ENCODE measurements at regions not wholly inside any gene's neighbourhood (a gene's known extent, or its start where the extent isn't known, plus 50 kb on each side); places are given as distances from the start of the nearest gene placed in this dataset.

DNA sequence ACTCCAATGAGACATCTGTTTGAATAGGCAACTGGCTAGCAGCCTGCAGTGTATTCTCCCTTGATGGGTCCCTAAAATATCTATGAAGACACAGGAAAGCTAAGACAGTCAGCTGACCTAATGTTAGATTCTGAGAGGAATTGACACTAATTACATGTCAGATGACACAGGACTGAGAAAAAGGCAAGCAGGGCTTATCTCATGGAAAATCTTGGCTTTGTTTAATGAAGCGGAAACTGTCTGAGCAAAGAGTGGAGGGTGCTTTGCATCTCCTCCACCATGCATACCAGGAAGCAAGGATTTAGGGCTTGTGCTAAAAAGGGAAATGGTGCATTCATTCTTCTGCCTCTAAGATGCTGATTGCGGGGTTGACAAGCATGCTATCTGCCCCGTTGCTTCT, 135.5 kb upstream of the GLI3 start:
- 77 to 100% methylated on average over 1 to 3 of the region's 3 CpGs for WGBS, 2 experiments (ENCODE audit: insufficient coverage in 1 of 2, insufficient read length in 1 of 2)
- H3K4me3 ChIP-seq (ENCODE audit: low read length): no peak overlapping the region
- TF ChIP-seq, protein P1, sequence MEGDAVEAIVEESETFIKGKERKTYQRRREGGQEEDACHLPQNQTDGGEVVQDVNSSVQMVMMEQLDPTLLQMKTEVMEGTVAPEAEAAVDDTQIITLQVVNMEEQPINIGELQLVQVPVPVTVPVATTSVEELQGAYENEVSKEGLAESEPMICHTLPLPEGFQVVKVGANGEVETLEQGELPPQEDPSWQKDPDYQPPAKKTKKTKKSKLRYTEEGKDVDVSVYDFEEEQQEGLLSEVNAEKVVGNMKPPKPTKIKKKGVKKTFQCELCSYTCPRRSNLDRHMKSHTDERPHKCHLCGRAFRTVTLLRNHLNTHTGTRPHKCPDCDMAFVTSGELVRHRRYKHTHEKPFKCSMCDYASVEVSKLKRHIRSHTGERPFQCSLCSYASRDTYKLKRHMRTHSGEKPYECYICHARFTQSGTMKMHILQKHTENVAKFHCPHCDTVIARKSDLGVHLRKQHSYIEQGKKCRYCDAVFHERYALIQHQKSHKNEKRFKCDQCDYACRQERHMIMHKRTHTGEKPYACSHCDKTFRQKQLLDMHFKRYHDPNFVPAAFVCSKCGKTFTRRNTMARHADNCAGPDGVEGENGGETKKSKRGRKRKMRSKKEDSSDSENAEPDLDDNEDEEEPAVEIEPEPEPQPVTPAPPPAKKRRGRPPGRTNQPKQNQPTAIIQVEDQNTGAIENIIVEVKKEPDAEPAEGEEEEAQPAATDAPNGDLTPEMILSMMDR (conservative IDR thresholded peaks at IDR 0.05): no peak
- Mint-ChIP-seq H3K4me1 (peaks cover 5% of the 10 kb centered on the region), H3K27ac (no peak overlapping the region), H3K36me3 (ENCODE audit: low read depth) (no peaks in the 10 kb centered on the region), H3K4me3 (no peak overlapping the region), H3K27me3 (ENCODE audit: insufficient read depth) (no peaks in the 10 kb centered on the region), H3K9me3 (peaks cover 21% of the 10 kb centered on the region)
- H3K27ac ChIP-seq (ENCODE audit: low read depth, low read length): no peak overlapping the region
- H3K9me3 ChIP-seq (ENCODE audit: control insufficient read depth, low read length): no peaks in the 10 kb centered on the region
- no peaks in the 10 kb centered on the region for H3K36me3 ChIP-seq (ENCODE audit: control insufficient read depth, insufficient read depth, low read length)
- DNase-seq: no peak
- peaks cover 3% of the 10 kb centered on the region for H3K4me1 ChIP-seq (ENCODE audit: control insufficient read depth, insufficient read depth, low read length)
- no peaks in the 10 kb centered on the region for H3K27me3 ChIP-seq (ENCODE audit: control insufficient read depth, insufficient read depth, low read length, poor library complexity, severe bottlenecking)
- H3K9ac ChIP-seq (ENCODE audit: extremely low read depth, low read length, poor library complexity, severe bottlenecking): no peak overlapping the region

DNA sequence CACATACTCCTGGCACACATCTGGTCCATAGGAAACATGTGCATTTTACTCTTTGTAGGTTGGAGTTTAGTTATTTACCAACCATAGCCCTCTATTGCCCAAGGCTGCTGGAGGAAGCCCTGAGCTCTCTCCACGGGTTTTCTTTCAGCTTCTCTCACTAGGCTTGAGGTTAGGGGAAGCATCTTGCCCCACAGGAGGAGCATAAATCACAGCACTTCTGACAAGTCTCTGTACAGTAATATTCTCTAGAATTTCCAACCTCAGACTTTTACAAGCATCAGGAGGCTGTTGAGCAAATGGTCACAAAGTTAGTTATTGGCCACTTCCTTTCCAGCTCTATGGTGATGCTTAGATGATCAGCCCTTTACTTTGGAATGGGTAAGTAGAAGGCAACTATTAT, 122.9 kb upstream of the GLI3 start:
- H3K4me3 Mint-ChIP-seq: no peak overlapping the region
- Histone ChIP-seq H3K9ac (ENCODE audit: extremely low read depth, low read length, poor library complexity, severe bottlenecking) (no peak overlapping the region), H3K4me3 (ENCODE audit: low read length) (no peak overlapping the region), H3K27ac (ENCODE audit: low read depth, low read length) (no peak overlapping the region), H3K9me3 (ENCODE audit: control insufficient read depth, low read length) (no peaks in the 10 kb centered on the region), H3K27me3 (ENCODE audit: control insufficient read depth, insufficient read depth, low read length, poor library complexity, severe bottlenecking) (no peaks in the 10 kb centered on the region), H3K4me1 (ENCODE audit: control insufficient read depth, insufficient read depth, low read length) (no peaks in the 10 kb centered on the region), H3K36me3 (ENCODE audit: control insufficient read depth, insufficient read depth, low read length) (no peaks in the 10 kb centered on the region)
- H3K27ac Mint-ChIP-seq: no peak overlapping the region
- DNase-seq: no peak
- peaks cover 9% of the 10 kb centered on the region for H3K9me3 Mint-ChIP-seq
- no peaks in the 10 kb centered on the region for H3K4me1 Mint-ChIP-seq
- TF ChIP-seq, protein P1 (conservative IDR thresholded peaks at IDR 0.05): no peak
- 88 to 100% methylated on average over 1 of the region's 1 CpG for WGBS, 2 experiments (ENCODE audit: insufficient coverage in 1 of 2, insufficient read length in 1 of 2)
- no peaks in the 10 kb centered on the region for H3K36me3 Mint-ChIP-seq (ENCODE audit: low read depth)
- no peaks in the 10 kb centered on the region for H3K27me3 Mint-ChIP-seq (ENCODE audit: insufficient read depth)

DNA sequence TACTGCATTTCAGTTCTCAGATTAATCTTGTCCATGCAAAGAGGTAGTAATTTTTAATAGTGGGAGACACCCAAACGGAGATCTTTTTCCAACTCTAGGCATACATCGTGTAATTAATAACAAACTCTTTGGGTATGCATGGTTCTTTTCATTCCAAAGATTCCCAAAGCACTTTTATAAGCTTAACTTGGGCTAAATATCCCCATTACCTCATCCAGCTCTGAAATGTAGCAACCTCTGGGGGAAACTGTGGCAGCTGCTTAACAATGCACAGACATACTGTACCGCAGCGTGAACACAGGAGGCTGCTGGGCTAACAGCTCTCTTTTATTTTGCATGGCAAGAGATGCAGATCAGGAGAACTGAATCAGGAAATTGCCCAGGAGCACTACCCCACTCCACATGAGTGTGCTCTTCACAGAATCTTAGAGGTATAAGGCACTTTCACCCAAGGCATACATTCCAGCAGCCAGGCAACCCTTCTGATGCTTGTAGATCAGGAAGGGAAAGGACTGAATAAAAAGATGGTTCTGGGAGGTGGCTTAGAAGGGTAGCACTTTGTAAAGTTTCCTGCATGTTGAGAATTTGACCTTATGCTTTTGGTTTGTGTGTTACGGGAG, 114.4 kb upstream of the GLI3 start:
- no peak overlapping the region for H3K9ac ChIP-seq (ENCODE audit: extremely low read depth, low read length, poor library complexity, severe bottlenecking)
- H3K27ac ChIP-seq (ENCODE audit: low read depth, low read length): no peak overlapping the region
- H3K4me3 ChIP-seq (ENCODE audit: low read length): no peak overlapping the region
- Mint-ChIP-seq H3K4me1 (peaks cover 7% of the 10 kb centered on the region), H3K4me3 (no peak overlapping the region), H3K27me3 (ENCODE audit: insufficient read depth) (no peaks in the 10 kb centered on the region), H3K9me3 (no peaks in the 10 kb centered on the region), H3K36me3 (ENCODE audit: low read depth) (no peaks in the 10 kb centered on the region), H3K27ac (no peak overlapping the region)
- TF ChIP-seq, protein P1 (conservative IDR thresholded peaks at IDR 0.05): no peak
- 94 to 100% methylated on average over 3 to 5 of the region's 5 CpGs for WGBS, 2 experiments (ENCODE audit: insufficient coverage in 1 of 2, insufficient read length in 1 of 2)
- no peaks in the 10 kb centered on the region for H3K36me3 ChIP-seq (ENCODE audit: control insufficient read depth, insufficient read depth, low read length)
- no peaks in the 10 kb centered on the region for H3K27me3 ChIP-seq (ENCODE audit: control insufficient read depth, insufficient read depth, low read length, poor library complexity, severe bottlenecking)
- no peak for DNase-seq
- H3K9me3 ChIP-seq (ENCODE audit: control insufficient read depth, low read length): no peaks in the 10 kb centered on the region
- H3K4me1 ChIP-seq (ENCODE audit: control insufficient read depth, insufficient read depth, low read length): peaks cover 3% of the 10 kb centered on the region

All from endodermal cell (in vitro differentiated cells).